K562 (cell line): ENCODE measurements at regions not wholly inside any gene's neighbourhood (a gene's known extent, or its start where the extent isn't known, plus 50 kb on each side); places are given as distances from the start of the nearest gene placed in this dataset.

Experiments used
- CTCF ChIP-seq, 3 experiments: IDR thresholded peaks in 2 of 3; conservative IDR thresholded peaks in 1 of 3; 2 replicates each; pipeline ENCODE4 v1.5.1; 2011 to 2012; ENCODE audit warnings: low read length in 3 of 3, mild to moderate bottlenecking in 3 of 3, control low read depth in 2 of 3, improper control_type of control experiment in 1 of 3, inconsistent platforms in 1 of 3, low read depth in 1 of 3, mixed read lengths in 1 of 3, moderate library complexity in 1 of 3; ENCODE audit not compliant: insufficient read depth in 2 of 3
- EP300 ChIP-seq: IDR thresholded peaks from 2 replicates; pipeline ENCODE4 v1.6.1; 2012; ENCODE audit warnings: low read length, improper control_type of control experiment
- MAX ChIP-seq: sonication (generic); formaldehyde crosslinking; IDR thresholded peaks from 2 replicates; pipeline ENCODE4 v1.9.0; 2022; ENCODE audit warnings: mild to moderate bottlenecking, missing genetic modification reagents
- SP2 ChIP-seq: IDR thresholded peaks from 2 replicates; pipeline ENCODE4 v1.6.1; 2011; ENCODE audit warnings: mild to moderate bottlenecking, low read depth, low read length, moderate library complexity; ENCODE audit not compliant: poor library complexity, severe bottlenecking; ENCODE audit errors: extremely low read depth
- ZNF584 ChIP-seq: fragments of 200-800 bp; sonication (Bioruptor generic); IDR thresholded peaks from 2 replicates; pipeline ENCODE4 v1.6.1; 2016; ENCODE audit warnings: low read depth, mild to moderate bottlenecking, missing genetic modification characterization, missing compliant biosample characterization
- TF ChIP-seq, protein P1 (sequence below), 2 experiments: fragments of 450-650 bp in 1 of 2; sonication (generic) in 1 of 2; formaldehyde crosslinking in 1 of 2; IDR thresholded peaks in 1 of 2; conservative IDR thresholded peaks in 1 of 2; 2 replicates each; pipeline versions ENCODE4 v1.6.1 to v1.8.1; 2016 to 2023; ENCODE audit warnings: mild to moderate bottlenecking in 2 of 2, moderate library complexity in 2 of 2, inconsistent platforms in 1 of 2, missing genetic modification reagents in 1 of 2

DNA sequence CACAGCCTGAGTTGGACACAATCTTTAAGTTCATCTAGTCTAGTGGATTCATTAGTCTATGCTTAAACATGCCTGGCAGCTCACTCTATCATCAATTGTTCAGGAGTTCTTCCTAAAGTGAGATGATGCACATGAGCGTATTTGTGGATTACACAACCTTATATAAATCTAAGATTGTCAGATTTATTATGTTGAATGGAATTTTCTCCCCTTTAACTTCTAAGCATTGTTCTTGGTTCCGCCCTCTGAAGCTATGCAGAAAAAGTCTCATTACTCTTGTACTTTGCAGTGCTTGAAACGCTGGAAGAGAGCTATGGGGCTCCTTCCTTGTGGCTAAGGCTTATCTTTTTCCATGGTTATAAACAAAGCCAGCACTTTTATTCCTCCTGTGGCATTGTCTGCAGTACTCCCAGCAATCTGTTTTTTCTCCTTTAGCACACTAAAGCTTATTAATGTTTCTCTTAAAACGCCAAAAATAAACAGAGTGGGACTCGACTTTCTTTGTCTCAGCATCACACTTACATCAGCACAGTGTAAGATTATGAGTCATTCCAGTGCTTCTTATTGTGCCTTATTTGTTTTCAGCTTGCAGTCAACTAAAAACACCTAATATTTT, 316.8 kb upstream of the CAMK1G start:
- no peak for TF ChIP-seq EP300
- TF ChIP-seq, protein P1, sequence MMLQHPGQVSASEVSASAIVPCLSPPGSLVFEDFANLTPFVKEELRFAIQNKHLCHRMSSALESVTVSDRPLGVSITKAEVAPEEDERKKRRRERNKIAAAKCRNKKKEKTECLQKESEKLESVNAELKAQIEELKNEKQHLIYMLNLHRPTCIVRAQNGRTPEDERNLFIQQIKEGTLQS (IDR thresholded peaks at IDR 0.05), result no peak
- TF ChIP-seq, protein P1 (CRISPR knock-in tag; conservative IDR thresholded peaks at IDR 0.05), result no peak
- TF ChIP-seq CTCF (IDR thresholded peaks at IDR 0.05 in 2 of 3, conservative IDR thresholded peaks at IDR 0.05 in 1 of 3; ENCODE audit: insufficient read depth in 2 of 3, low read depth in 1 of 3, low read length in 3 of 3), result no peak
- no peak for TF ChIP-seq SP2
- no peak for TF ChIP-seq ZNF584
- TF ChIP-seq MAX (CRISPR knock-in tag), result no peak
